ENCODE measurements at regions not wholly inside any gene's neighbourhood (a gene's known extent, or its start where the extent isn't known, plus 50 kb on each side); places are given as distances from the start of the nearest gene placed in this dataset.

- H3K4me1 Mint-ChIP-seq (ENCODE audit: low read depth) = no peaks in the 10 kb centered on the region
- no peak for ATAC-seq
- H3K9me3 Mint-ChIP-seq = peaks cover 19% of the 10 kb centered on the region
- no peaks in the 10 kb centered on the region for H3K27me3 Mint-ChIP-seq (ENCODE audit: low read depth)
- H3K4me3 Mint-ChIP-seq = no peak overlapping the region
- DNase-seq = no peak
- no peaks in the 10 kb centered on the region for H3K36me3 Mint-ChIP-seq (ENCODE audit: insufficient read depth)
Observed at GRCh38 chr7:52091101-52091500, 774.5 kb upstream of the COBL start.

- no peaks in the 10 kb centered on the region for H3K36me3 Mint-ChIP-seq (ENCODE audit: insufficient read depth)
- no peak for DNase-seq
- peaks cover 16% of the 10 kb centered on the region for H3K9me3 Mint-ChIP-seq
- H3K27me3 Mint-ChIP-seq (ENCODE audit: low read depth) = no peaks in the 10 kb centered on the region
- no peaks in the 10 kb centered on the region for H3K4me1 Mint-ChIP-seq (ENCODE audit: low read depth)
- H3K4me3 Mint-ChIP-seq = no peak overlapping the region
- no peak for ATAC-seq
Observed at GRCh38 chr7:52088008-52088901, 771.6 kb upstream of the COBL start.

GRCh38 chr7:52085610-52086009 lies 769.0 kb upstream of the COBL start:
- Mint-ChIP-seq H3K4me1 (ENCODE audit: low read depth) (no peaks in the 10 kb centered on the region), H3K4me3 (no peak overlapping the region), H3K27me3 (ENCODE audit: low read depth) (no peaks in the 10 kb centered on the region), H3K9me3 (peaks cover 10% of the 10 kb centered on the region), H3K36me3 (ENCODE audit: insufficient read depth) (no peaks in the 10 kb centered on the region)
- DNase-seq (no peak), ATAC-seq (no peak)

GRCh38 chr7:52080493-52080892 lies 763.9 kb upstream of the COBL start:
- Mint-ChIP-seq H3K27me3 (ENCODE audit: low read depth) (no peaks in the 10 kb centered on the region), H3K4me3 (no peak overlapping the region), H3K36me3 (ENCODE audit: insufficient read depth) (no peaks in the 10 kb centered on the region), H3K9me3 (peaks cover 16% of the 10 kb centered on the region), H3K4me1 (ENCODE audit: low read depth) (no peaks in the 10 kb centered on the region)
- no peak for ATAC-seq
- no peak for DNase-seq

- ATAC-seq (no peak), DNase-seq (no peak)
- no peak overlapping the region for H3K4me3 Mint-ChIP-seq
- no peaks in the 10 kb centered on the region for H3K36me3 Mint-ChIP-seq (ENCODE audit: insufficient read depth)
- no peaks in the 10 kb centered on the region for H3K27me3 Mint-ChIP-seq (ENCODE audit: low read depth)
- H3K9me3 Mint-ChIP-seq = peaks cover 20% of the 10 kb centered on the region
- no peaks in the 10 kb centered on the region for H3K4me1 Mint-ChIP-seq (ENCODE audit: low read depth)
Observed at GRCh38 chr7:52079726-52080125, 763.1 kb upstream of the COBL start.

GRCh38 chr7:52077571-52077970 lies 761.0 kb upstream of the COBL start:
- DNase-seq (no peak), ATAC-seq (no peak)
- Mint-ChIP-seq H3K4me1 (ENCODE audit: low read depth) (no peaks in the 10 kb centered on the region), H3K9me3 (peaks cover 25% of the 10 kb centered on the region), H3K4me3 (no peak overlapping the region), H3K36me3 (ENCODE audit: insufficient read depth) (no peaks in the 10 kb centered on the region), H3K27me3 (ENCODE audit: low read depth) (no peaks in the 10 kb centered on the region)

- Mint-ChIP-seq H3K4me1 (ENCODE audit: low read depth) (no peaks in the 10 kb centered on the region), H3K36me3 (ENCODE audit: insufficient read depth) (no peaks in the 10 kb centered on the region), H3K27me3 (ENCODE audit: low read depth) (no peaks in the 10 kb centered on the region), H3K9me3 (peaks cover 25% of the 10 kb centered on the region), H3K4me3 (no peak overlapping the region)
- DNase-seq = no peak
- no peak for ATAC-seq
Observed at GRCh38 chr7:52074912-52075311, 758.3 kb upstream of the COBL start.

GRCh38 chr7:52074071-52074470 lies 757.5 kb upstream of the COBL start:
- Mint-ChIP-seq H3K27me3 (ENCODE audit: low read depth) (no peaks in the 10 kb centered on the region), H3K4me3 (no peak overlapping the region), H3K36me3 (ENCODE audit: insufficient read depth) (no peaks in the 10 kb centered on the region), H3K9me3 (peaks cover 19% of the 10 kb centered on the region), H3K4me1 (ENCODE audit: low read depth) (no peaks in the 10 kb centered on the region)
- ATAC-seq (no peak), DNase-seq (no peak)

- Mint-ChIP-seq H3K27me3 (ENCODE audit: low read depth) (no peaks in the 10 kb centered on the region), H3K4me1 (ENCODE audit: low read depth) (no peaks in the 10 kb centered on the region), H3K4me3 (no peak overlapping the region), H3K36me3 (ENCODE audit: insufficient read depth) (no peaks in the 10 kb centered on the region), H3K9me3 (peaks cover 15% of the 10 kb centered on the region)
- DNase-seq = no peak
- ATAC-seq = no peak
Observed at GRCh38 chr7:52071744-52072143, 755.1 kb upstream of the COBL start.

- Mint-ChIP-seq H3K4me3 (no peak overlapping the region), H3K36me3 (ENCODE audit: insufficient read depth) (no peaks in the 10 kb centered on the region), H3K4me1 (ENCODE audit: low read depth) (no peaks in the 10 kb centered on the region), H3K27me3 (ENCODE audit: low read depth) (no peaks in the 10 kb centered on the region), H3K9me3 (peaks cover 10% of the 10 kb centered on the region)
- ATAC-seq (no peak), DNase-seq (no peak)
Observed at GRCh38 chr7:52064493-52064892, 747.9 kb upstream of the COBL start.

- no peak for ATAC-seq
- Mint-ChIP-seq H3K27me3 (ENCODE audit: low read depth) (no peaks in the 10 kb centered on the region), H3K4me3 (no peak overlapping the region), H3K9me3 (peaks cover 15% of the 10 kb centered on the region), H3K36me3 (ENCODE audit: insufficient read depth) (no peaks in the 10 kb centered on the region), H3K4me1 (ENCODE audit: low read depth) (no peaks in the 10 kb centered on the region)
- no peak for DNase-seq
Observed at GRCh38 chr7:52061666-52062065, 745.1 kb upstream of the COBL start.

- Mint-ChIP-seq H3K27me3 (ENCODE audit: low read depth) (no peaks in the 10 kb centered on the region), H3K4me3 (no peak overlapping the region), H3K36me3 (ENCODE audit: insufficient read depth) (no peaks in the 10 kb centered on the region), H3K4me1 (ENCODE audit: low read depth) (no peaks in the 10 kb centered on the region), H3K9me3 (peaks cover 22% of the 10 kb centered on the region)
- no peak for ATAC-seq
- no peak for DNase-seq
Observed at GRCh38 chr7:52053525-52053924, 736.9 kb upstream of the COBL start.

GRCh38 chr7:52030722-52031121 lies 714.1 kb upstream of the COBL start:
- no peak overlapping the region for H3K4me3 Mint-ChIP-seq
- no peaks in the 10 kb centered on the region for H3K36me3 Mint-ChIP-seq (ENCODE audit: insufficient read depth)
- H3K4me1 Mint-ChIP-seq (ENCODE audit: low read depth) = no peaks in the 10 kb centered on the region
- H3K27me3 Mint-ChIP-seq (ENCODE audit: low read depth) = no peaks in the 10 kb centered on the region
- ATAC-seq (no peak), DNase-seq (no peak)
- H3K9me3 Mint-ChIP-seq = peaks cover 3% of the 10 kb centered on the region

GRCh38 chr7:52026140-52026539 lies 709.5 kb upstream of the COBL start:
- no peaks in the 10 kb centered on the region for H3K27me3 Mint-ChIP-seq (ENCODE audit: low read depth)
- H3K36me3 Mint-ChIP-seq (ENCODE audit: insufficient read depth) = no peaks in the 10 kb centered on the region
- ATAC-seq (no peak), DNase-seq (no peak)
- no peak overlapping the region for H3K4me3 Mint-ChIP-seq
- H3K9me3 Mint-ChIP-seq = peaks cover 8% of the 10 kb centered on the region
- no peaks in the 10 kb centered on the region for H3K4me1 Mint-ChIP-seq (ENCODE audit: low read depth)

GRCh38 chr7:52021343-52021742 lies 704.7 kb upstream of the COBL start:
- no peak for ATAC-seq
- no peaks in the 10 kb centered on the region for H3K27me3 Mint-ChIP-seq (ENCODE audit: low read depth)
- H3K4me3 Mint-ChIP-seq = no peak overlapping the region
- no peak for DNase-seq
- no peaks in the 10 kb centered on the region for H3K36me3 Mint-ChIP-seq (ENCODE audit: insufficient read depth)
- H3K4me1 Mint-ChIP-seq (ENCODE audit: low read depth) = no peaks in the 10 kb centered on the region
- peaks cover 11% of the 10 kb centered on the region for H3K9me3 Mint-ChIP-seq

Data from activated T-cell treated with anti-CD3 and anti-CD28 coated beads, Interleukin-2, amount 50 U/mL, for 4 hours (primary cell).